ENCODE measurements at regions not wholly inside any gene's neighbourhood (a gene's known extent, or its start where the extent isn't known, plus 50 kb on each side); places are given as distances from the start of the nearest gene placed in this dataset.

- TF ChIP-seq ASH2L (IDR thresholded peaks at IDR 0.05; ENCODE audit: low read length) (no peak), EP300 (IDR thresholded peaks at IDR 0.05; ENCODE audit: borderline replicate concordance in 1 of 2, low read depth in 2 of 2, low read length in 2 of 2) (no peak), EZH2 (IDR thresholded peaks at IDR 0.05; ENCODE audit: low read depth, low read length, severe bottlenecking) (no peak)
Observed at GRCh38 chr7:92956575-92956974, 120.2 kb upstream of the CDK6 start (continued).
